SK-N-SH (cell line): ENCODE measurements at regions not wholly inside any gene's neighbourhood (a gene's known extent, or its start where the extent isn't known, plus 50 kb on each side); places are given as distances from the start of the nearest gene placed in this dataset.

Experiments
- CTCF ChIA-PET: fragments of 300-600, 350-600 bp; formaldehyde crosslinking; extraction: SDS; loops from one replicate; lab custom pipeline; 2021; lab: Yijun Ruan, JAX
- POLR2A ChIA-PET: fragments of 350-600 bp; sonication (Branson Sonifier 250); formaldehyde crosslinking; extraction: SDS; loops from one replicate; lab custom pipeline; 2020; ENCODE audit warnings: antibody characterized with exemption, inconsistent platforms; lab: Yijun Ruan, JAX
- DNase-seq: peaks from one replicate; pipeline ENCODE4 v3.0.0; 2012
- H2AFZ ChIP-seq: fragments of 200-600 bp; sonication (generic); 2 replicates; pipeline ENCODE4 v1.8.1; 2016; ENCODE audit warnings: antibody characterized with exemption, mild to moderate bottlenecking, low read depth
- H3F3A ChIP-seq: fragments of 200-600 bp; sonication (generic); replicated peaks from 2 replicates; pipeline ENCODE3; 2016; ENCODE audit warnings: antibody characterized with exemption, mild to moderate bottlenecking; ENCODE audit not compliant: insufficient read depth
- H3K27ac ChIP-seq, 2 experiments: fragments of 200-500 bp in 1 of 2; fragments of 200-600 bp in 1 of 2; sonication (Bioruptor generic) in 1 of 2; sonication (generic), shearing (Covaris generic) in 1 of 2; 2 replicates each; pipeline versions ENCODE4 v1.5.1 to v1.6.1; 2014 to 2016; ENCODE audit warnings: low read depth in 2 of 2, inconsistent platforms in 1 of 2, low read length in 1 of 2, mild to moderate bottlenecking in 1 of 2, mixed read lengths in 1 of 2
- H3K27me3 ChIP-seq: fragments of 200-600 bp; sonication (generic), shearing (Covaris generic); 2 replicates; pipeline ENCODE4 v1.6.1; 2016; ENCODE audit warnings: mixed run types; ENCODE audit not compliant: insufficient read depth
- H3K36me3 ChIP-seq, 2 experiments: fragments of 200-500 bp in 1 of 2; fragments of 200-600 bp in 1 of 2; sonication (Bioruptor generic) in 1 of 2; sonication (generic) in 1 of 2; replicated peaks in 1 of 2; 2 replicates each; pipeline versions ENCODE3 to v1.5.1; 2014 to 2016; ENCODE audit warnings: low read length in 1 of 2, mild to moderate bottlenecking in 1 of 2; ENCODE audit not compliant: insufficient read depth in 2 of 2, control insufficient read depth in 1 of 2
- H3K4me1 ChIP-seq, 2 experiments: fragments of 200-500 bp in 1 of 2; fragments of 200-600 bp in 1 of 2; sonication (Bioruptor generic) in 1 of 2; sonication (generic), shearing (Covaris generic) in 1 of 2; 2 replicates each; pipeline versions ENCODE4 v1.5.1 to v1.6.1; 2014 to 2016; ENCODE audit warnings: low read depth in 1 of 2, low read length in 1 of 2, mixed run types in 1 of 2; ENCODE audit not compliant: insufficient read depth in 2 of 2, control insufficient read depth in 1 of 2
- H3K4me2 ChIP-seq: fragments of 200-600 bp; sonication (generic), shearing (Covaris generic); 2 replicates; pipeline ENCODE4 v1.6.1; 2017; ENCODE audit warnings: mixed run types
- H3K4me3 ChIP-seq, 2 experiments: fragments of 200-500 bp in 1 of 2; fragments of 200-600 bp in 1 of 2; sonication (Bioruptor generic) in 1 of 2; sonication (generic), shearing (Covaris generic) in 1 of 2; 2 replicates each; pipeline versions ENCODE4 v1.5.1 to v1.8.1; 2014 to 2016; ENCODE audit warnings: low read depth in 2 of 2, inconsistent platforms in 1 of 2, low read length in 1 of 2, mild to moderate bottlenecking in 1 of 2, mixed read lengths in 1 of 2, moderate library complexity in 1 of 2
- H3K79me2 ChIP-seq: fragments of 200-600 bp; sonication (generic); 2 replicates; pipeline ENCODE4 v1.8.1; 2017; ENCODE audit warnings: mild to moderate bottlenecking; ENCODE audit not compliant: insufficient read depth
- H3K9ac ChIP-seq: fragments of 200-600 bp; sonication (generic); 2 replicates; pipeline ENCODE4 v1.6.1; 2017; ENCODE audit warnings: mixed run types
- H3K9me2 ChIP-seq: fragments of 200-600 bp; sonication (generic); 2 replicates; pipeline ENCODE4 v1.6.1; 2017; ENCODE audit warnings: mixed run types
- H3K9me3 ChIP-seq: fragments of 200-600 bp; sonication (generic); 2 replicates; pipeline ENCODE4 v1.6.1; 2017; ENCODE audit warnings: mixed run types, mild to moderate bottlenecking, moderate library complexity
- H4K20me1 ChIP-seq: fragments of 200-600 bp; sonication (generic); 2 replicates; pipeline ENCODE4 v1.6.1; 2017; ENCODE audit warnings: mild to moderate bottlenecking, mixed run types; ENCODE audit not compliant: insufficient read depth
- CHD2 ChIP-seq: fragments of 150-350 bp; IDR thresholded peaks from 2 replicates; pipeline ENCODE4 v1.6.1; 2018; ENCODE audit warnings: low read length; ENCODE audit not compliant: partially characterized antibody
- ELF1 ChIP-seq: IDR thresholded peaks from 2 replicates; pipeline ENCODE4 v1.4.0; 2012
- EP300 ChIP-seq, 2 experiments: IDR thresholded peaks; 2 replicates each; pipeline versions ENCODE4 v1.4.0 to v1.6.1; 2012; ENCODE audit warnings: borderline replicate concordance in 1 of 2, low read depth in 1 of 2, low read length in 1 of 2
- FOSL2 ChIP-seq: IDR thresholded peaks from 2 replicates; pipeline ENCODE4 v1.4.0; 2012; ENCODE audit warnings: low read depth, mild to moderate bottlenecking, moderate library complexity, borderline replicate concordance
- GABPA ChIP-seq: IDR thresholded peaks from 2 replicates; pipeline ENCODE4 v1.4.0; 2012; ENCODE audit warnings: low read depth, mild to moderate bottlenecking
- GATA2 ChIP-seq: sonication (generic); formaldehyde crosslinking; IDR thresholded peaks from 2 replicates; pipeline ENCODE4 v1.5.0; 2020; ENCODE audit warnings: mild to moderate bottlenecking, missing genetic modification reagents
- IRF3 ChIP-seq: fragments of 150-350 bp; IDR thresholded peaks from 2 replicates; pipeline ENCODE4 v1.6.1; 2016; ENCODE audit warnings: mild to moderate bottlenecking, low read depth, low read length
- MEF2A ChIP-seq: IDR thresholded peaks from 2 replicates; pipeline ENCODE4 v1.4.0; 2012; ENCODE audit warnings: low read depth, borderline replicate concordance
- MXI1 ChIP-seq: IDR thresholded peaks from 2 replicates; pipeline ENCODE4 v1.6.1; 2012; ENCODE audit warnings: mild to moderate bottlenecking, low read depth, low read length, improper control_type of control experiment
- POLR2AphosphoS5 ChIP-seq: IDR thresholded peaks from 2 replicates; pipeline ENCODE4 v1.6.1; 2012; ENCODE audit warnings: low read depth, low read length
- RCOR1 ChIP-seq: fragments of 150-350 bp; IDR thresholded peaks from 2 replicates; pipeline ENCODE4 v1.6.1; 2017; ENCODE audit warnings: antibody characterized with exemption, low read length
- RXRA ChIP-seq: IDR thresholded peaks from 2 replicates; pipeline ENCODE4 v1.4.0; 2012; ENCODE audit warnings: low read depth, mild to moderate bottlenecking, borderline replicate concordance
- SIN3A ChIP-seq: IDR thresholded peaks from 2 replicates; pipeline ENCODE4 v1.6.1; 2012; ENCODE audit warnings: low read depth, mild to moderate bottlenecking, low read length, moderate library complexity, borderline replicate concordance
- SMC3 ChIP-seq: IDR thresholded peaks from 2 replicates; pipeline ENCODE4 v1.6.1; 2012; ENCODE audit warnings: low read depth, low read length, improper control_type of control experiment
- TAF1 ChIP-seq: IDR thresholded peaks from 2 replicates; pipeline ENCODE4 v1.6.1; 2012; ENCODE audit warnings: low read depth, mild to moderate bottlenecking, low read length, moderate library complexity, borderline replicate concordance
- TEAD4 ChIP-seq: IDR thresholded peaks from 2 replicates; pipeline ENCODE4 v1.4.0; 2012; ENCODE audit warnings: mild to moderate bottlenecking, borderline replicate concordance; ENCODE audit not compliant: insufficient read depth
- USF2 ChIP-seq: fragments of 150-350 bp; IDR thresholded peaks from 2 replicates; pipeline ENCODE4 v1.6.1; 2017; ENCODE audit warnings: antibody characterized with exemption, low read length, low read depth, borderline replicate concordance
- YY1 ChIP-seq: IDR thresholded peaks from 2 replicates; pipeline ENCODE4 v1.4.0; 2012; ENCODE audit warnings: low read depth, mild to moderate bottlenecking
- WGBS: methylation state at CpG from one replicate; pipeline ENCODE4 v1.1.6; 2017; ENCODE audit warnings: low lambda C conversion rate; 5-methylcytosine and 5-hydroxymethylcytosine counted together
- TF ChIP-seq, protein P1 (sequence below): IDR thresholded peaks from 2 replicates; pipeline ENCODE4 v1.4.0; 2012; ENCODE audit warnings: low read depth
- TF ChIP-seq, protein P2 (sequence below): fragments of 200-600 bp; sonication (generic); IDR thresholded peaks from 2 replicates; pipeline ENCODE4 v1.6.1; 2017; ENCODE audit warnings: antibody characterized with exemption, mild to moderate bottlenecking, moderate library complexity

GRCh38 chr4:36758312-36759178, 477.1 kb downstream of the DTHD1 start:
- CTCF ChIA-PET: no interaction called here

GRCh38 chr4:36761607-36762006, 480.2 kb downstream of the DTHD1 start:
- ChIA-PET POLR2A (no interaction called here), CTCF (no interaction called here)
- WGBS: 1% methylated on average over 4 of the region's 4 CpGs
- TF ChIP-seq, protein P1, sequence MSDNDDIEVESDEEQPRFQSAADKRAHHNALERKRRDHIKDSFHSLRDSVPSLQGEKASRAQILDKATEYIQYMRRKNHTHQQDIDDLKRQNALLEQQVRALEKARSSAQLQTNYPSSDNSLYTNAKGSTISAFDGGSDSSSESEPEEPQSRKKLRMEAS: no peak
- TF ChIP-seq CHD2 (no peak), IRF3 (no peak), MXI1 (no peak), SMC3 (no peak), FOSL2 (no peak), POLR2AphosphoS5 (no peak), RXRA (no peak), GATA2 (CRISPR knock-in tag) (no peak), GABPA (no peak)
- TF ChIP-seq, protein P2, sequence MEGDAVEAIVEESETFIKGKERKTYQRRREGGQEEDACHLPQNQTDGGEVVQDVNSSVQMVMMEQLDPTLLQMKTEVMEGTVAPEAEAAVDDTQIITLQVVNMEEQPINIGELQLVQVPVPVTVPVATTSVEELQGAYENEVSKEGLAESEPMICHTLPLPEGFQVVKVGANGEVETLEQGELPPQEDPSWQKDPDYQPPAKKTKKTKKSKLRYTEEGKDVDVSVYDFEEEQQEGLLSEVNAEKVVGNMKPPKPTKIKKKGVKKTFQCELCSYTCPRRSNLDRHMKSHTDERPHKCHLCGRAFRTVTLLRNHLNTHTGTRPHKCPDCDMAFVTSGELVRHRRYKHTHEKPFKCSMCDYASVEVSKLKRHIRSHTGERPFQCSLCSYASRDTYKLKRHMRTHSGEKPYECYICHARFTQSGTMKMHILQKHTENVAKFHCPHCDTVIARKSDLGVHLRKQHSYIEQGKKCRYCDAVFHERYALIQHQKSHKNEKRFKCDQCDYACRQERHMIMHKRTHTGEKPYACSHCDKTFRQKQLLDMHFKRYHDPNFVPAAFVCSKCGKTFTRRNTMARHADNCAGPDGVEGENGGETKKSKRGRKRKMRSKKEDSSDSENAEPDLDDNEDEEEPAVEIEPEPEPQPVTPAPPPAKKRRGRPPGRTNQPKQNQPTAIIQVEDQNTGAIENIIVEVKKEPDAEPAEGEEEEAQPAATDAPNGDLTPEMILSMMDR: no peak

More at GRCh38 chr4:36758312-36759178, 477.1 kb downstream of the DTHD1 start:
- no peaks in the 10 kb centered on the region for H4K20me1 ChIP-seq
- no peaks in the 10 kb centered on the region for H3K27me3 ChIP-seq
- no peak overlapping the region for H3K9ac ChIP-seq
- H3K79me2 ChIP-seq: no peaks in the 10 kb centered on the region
- TF ChIP-seq EP300 (IDR thresholded peaks at IDR 0.05; ENCODE audit: borderline replicate concordance in 1 of 2, low read depth in 1 of 2, low read length in 1 of 2): no peak
- no peak for TF ChIP-seq TEAD4
- TF ChIP-seq USF2: no peak
- TF ChIP-seq ELF1: no peak
- no peak for TF ChIP-seq FOSL2
- no peak for TF ChIP-seq TAF1
- no peak for TF ChIP-seq POLR2AphosphoS5
- TF ChIP-seq, protein P1: no peak
- TF ChIP-seq GABPA: no peak
- TF ChIP-seq SIN3A: no peak
- TF ChIP-seq YY1: no peak
- no peak for TF ChIP-seq RCOR1
- TF ChIP-seq, protein P2: no peak
- TF ChIP-seq MEF2A: no peak
- H3F3A ChIP-seq: no peaks in the 10 kb centered on the region
- H3K4me2 ChIP-seq: no peak overlapping the region
- H3K9me3 ChIP-seq: no peaks in the 10 kb centered on the region
- no peaks in the 10 kb centered on the region for H3K9me2 ChIP-seq
- no peaks in the 10 kb centered on the region for H3K4me1 ChIP-seq
- no peak overlapping the region for H3K4me3 ChIP-seq
- DNase-seq: no peak
- WGBS: 5% methylated on average over 9 of the region's 9 CpGs
- H3K36me3 ChIP-seq: no peaks in the 10 kb centered on the region
- POLR2A ChIA-PET: no interaction called here
- no peak overlapping the region for H2AFZ ChIP-seq
- H3K27ac ChIP-seq: no peak overlapping the region

More at GRCh38 chr4:36761607-36762006, 480.2 kb downstream of the DTHD1 start:
- Histone ChIP-seq H3K27ac (no peak overlapping the region), H3K9ac (no peak overlapping the region), H3K4me3 (no peak overlapping the region), H2AFZ (no peak overlapping the region), H3K9me2 (no peaks in the 10 kb centered on the region), H3K9me3 (no peaks in the 10 kb centered on the region), H3K79me2 (no peaks in the 10 kb centered on the region), H3F3A (no peaks in the 10 kb centered on the region), H3K4me1 (no peaks in the 10 kb centered on the region), H3K36me3 (no peaks in the 10 kb centered on the region), H4K20me1 (no peaks in the 10 kb centered on the region), H3K4me2 (no peak overlapping the region), H3K27me3 (no peaks in the 10 kb centered on the region)
- DNase-seq: no peak
